ENCODE measurements at regions not wholly inside any gene's neighbourhood (a gene's known extent, or its start where the extent isn't known, plus 50 kb on each side); places are given as distances from the start of the nearest gene placed in this dataset.

DNA sequence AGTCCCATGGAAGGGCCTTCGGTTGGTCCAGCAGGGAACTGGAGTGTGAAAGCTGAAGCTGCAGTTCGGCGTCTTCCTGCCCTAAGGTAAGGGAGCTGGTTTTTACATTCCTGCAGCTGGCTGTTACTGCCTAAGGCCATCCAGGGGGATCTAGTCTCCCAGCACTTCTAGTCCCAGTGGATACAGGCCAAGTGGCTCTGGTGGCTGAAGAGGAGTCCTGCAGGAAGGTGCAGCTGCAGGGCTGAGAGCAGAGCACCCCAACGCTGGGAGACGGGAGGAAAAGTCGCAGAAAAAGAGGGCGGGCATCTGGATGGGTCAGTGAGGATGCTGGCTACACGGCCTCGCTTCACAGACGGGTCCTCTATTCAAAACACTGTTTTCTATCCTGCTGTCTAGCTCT, 225.0 kb upstream of the HS6ST1 start:
- H3K4me3 ChIP-seq (ENCODE audit: low read depth, low read length), result no peak overlapping the region
- DNase-seq (ENCODE audit: low read depth), result peak; percentile 17
- TF ChIP-seq CTCF (IDR thresholded peaks at IDR 0.05; ENCODE audit: control insufficient read depth, extremely low read depth, insufficient read depth), result no peak

GRCh38 chr2:128544321-128545037, 225.8 kb upstream of the HS6ST1 start:
- DNase-seq (ENCODE audit: low read depth), result no peak
- H3K4me3 ChIP-seq (ENCODE audit: low read depth, low read length), result no peak overlapping the region
- no peak for TF ChIP-seq CTCF (IDR thresholded peaks at IDR 0.05; ENCODE audit: control insufficient read depth, extremely low read depth, insufficient read depth)

GRCh38 chr2:128545085-128545484, 226.4 kb upstream of the HS6ST1 start:
- no peak overlapping the region for H3K4me3 ChIP-seq (ENCODE audit: low read depth, low read length)
- DNase-seq (ENCODE audit: low read depth), result no peak
- TF ChIP-seq CTCF (IDR thresholded peaks at IDR 0.05; ENCODE audit: control insufficient read depth, extremely low read depth, insufficient read depth), result no peak

DNA sequence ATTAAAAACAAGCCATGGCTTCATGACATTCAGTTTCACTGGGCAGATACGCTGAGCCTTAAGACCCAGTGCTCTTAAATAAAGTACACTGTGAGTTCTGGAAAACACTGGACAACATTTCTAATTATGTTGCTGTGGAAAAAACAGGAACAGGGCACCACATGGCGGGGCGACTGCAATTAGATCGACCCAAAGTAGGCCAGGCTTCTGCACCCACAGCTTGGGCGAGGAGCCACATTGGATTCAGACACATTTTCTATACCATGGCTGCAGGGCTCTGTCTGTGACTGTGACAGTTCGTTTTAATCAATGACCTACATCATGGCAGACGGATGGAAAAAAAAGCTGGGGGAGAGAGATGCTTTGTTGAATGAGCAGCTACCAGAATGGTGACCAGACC, 227.2 kb upstream of the HS6ST1 start:
- no peak for DNase-seq (ENCODE audit: low read depth)
- no peak for TF ChIP-seq CTCF (IDR thresholded peaks at IDR 0.05; ENCODE audit: control insufficient read depth, extremely low read depth, insufficient read depth)
- H3K4me3 ChIP-seq (ENCODE audit: low read depth, low read length), result no peak overlapping the region

DNA sequence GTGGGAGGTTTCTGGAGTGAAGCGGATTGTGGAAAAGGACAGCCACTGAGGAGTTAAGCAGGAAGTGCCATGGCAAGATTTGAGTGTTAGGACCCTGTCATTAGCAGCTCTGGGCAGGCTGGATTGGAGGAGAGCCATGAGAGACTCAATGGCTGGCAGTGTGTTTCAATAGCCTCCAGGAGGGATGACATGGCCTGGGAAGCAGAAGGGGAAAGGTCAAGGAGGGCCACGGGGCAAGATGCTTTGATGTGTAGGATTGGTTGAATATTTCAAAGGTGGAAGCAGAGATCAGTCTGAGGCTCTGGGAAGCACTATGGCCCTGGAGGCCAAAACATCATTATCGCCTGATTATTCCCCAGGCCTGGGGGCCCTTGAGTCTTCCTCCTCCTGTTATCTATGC, 229.0 kb upstream of the HS6ST1 start:
- H3K4me3 ChIP-seq (ENCODE audit: low read depth, low read length), result no peak overlapping the region
- TF ChIP-seq CTCF (IDR thresholded peaks at IDR 0.05; ENCODE audit: control insufficient read depth, extremely low read depth, insufficient read depth), result no peak
- no peak for DNase-seq (ENCODE audit: low read depth)

DNA sequence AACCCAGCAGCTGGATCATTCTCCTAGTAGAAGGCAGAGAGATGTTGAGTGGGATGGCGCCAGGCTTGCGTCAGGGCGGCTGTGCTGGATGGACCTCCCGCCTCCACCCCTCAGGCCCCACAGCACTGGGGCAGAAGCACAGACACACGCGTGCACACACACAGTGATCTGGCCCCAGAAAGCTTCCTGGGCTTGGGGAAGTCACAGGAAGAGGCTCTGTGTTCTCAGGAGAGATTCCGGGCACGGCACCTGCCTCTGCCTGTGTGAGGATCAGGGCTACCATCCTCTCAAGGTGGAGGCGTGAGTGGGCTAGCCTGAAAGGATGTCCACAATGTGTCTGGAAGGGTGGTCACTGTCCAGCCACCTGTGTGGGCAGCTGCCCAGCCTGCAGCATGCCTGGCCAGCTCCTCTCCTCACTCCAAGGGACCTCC, 229.8 kb upstream of the HS6ST1 start:
- H3K4me3 ChIP-seq (ENCODE audit: low read depth, low read length), result no peak overlapping the region
- no peak for DNase-seq (ENCODE audit: low read depth)
- no peak for TF ChIP-seq CTCF (IDR thresholded peaks at IDR 0.05; ENCODE audit: control insufficient read depth, extremely low read depth, insufficient read depth)

DNA sequence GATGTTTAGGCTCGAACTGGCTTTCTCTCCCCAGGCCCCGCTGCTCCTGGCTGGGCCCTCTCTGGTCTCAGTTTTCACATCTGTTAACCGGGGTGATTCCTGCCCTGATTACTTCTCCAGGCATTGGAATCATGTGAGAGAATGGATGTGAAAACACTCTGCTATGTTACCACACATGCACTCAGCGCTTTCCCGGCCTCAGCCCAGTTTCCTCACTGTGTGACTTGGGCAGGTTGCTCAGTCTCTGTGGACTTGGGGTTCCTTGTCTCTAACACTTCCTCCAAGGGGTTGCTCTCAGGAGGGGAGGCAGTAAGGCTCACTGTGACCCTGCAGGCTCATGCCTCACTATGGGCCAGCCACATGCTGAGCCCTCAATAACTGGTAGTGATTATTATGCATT, 230.4 kb upstream of the HS6ST1 start:
- no peak for TF ChIP-seq CTCF (IDR thresholded peaks at IDR 0.05; ENCODE audit: control insufficient read depth, extremely low read depth, insufficient read depth)
- no peak for DNase-seq (ENCODE audit: low read depth)
- H3K4me3 ChIP-seq (ENCODE audit: low read depth, low read length), result no peak overlapping the region

Measured in LNCaP clone FGC (cell line).